COLO829 (cell line): ENCODE measurements at regions not wholly inside any gene's neighbourhood (a gene's known extent, or its start where the extent isn't known, plus 50 kb on each side); places are given as distances from the start of the nearest gene placed in this dataset.

ENCODE experiments used
- DNase-seq: peaks from one replicate; pipeline ENCODE4 v3.0.0; 2012; ENCODE audit warnings: low spot score

GRCh38 chr2:5955921-5956320 lies 263.7 kb downstream of the SOX11 start:
- DNase-seq, result no peak

GRCh38 chr2:5959836-5960820 lies 267.9 kb downstream of the SOX11 start:
- no peak for DNase-seq

- no peak for DNase-seq
Observed at GRCh38 chr2:5967506-5967905, 275.3 kb downstream of the SOX11 start.

GRCh38 chr2:5969303-5969702 lies 277.1 kb downstream of the SOX11 start:
- DNase-seq, result no peak

GRCh38 chr2:5970347-5970746 lies 278.2 kb downstream of the SOX11 start:
- DNase-seq, result no peak

GRCh38 chr2:5974477-5974876 lies 282.3 kb downstream of the SOX11 start:
- no peak for DNase-seq

- no peak for DNase-seq
Observed at GRCh38 chr2:5975401-5975800, 283.2 kb downstream of the SOX11 start.

GRCh38 chr2:5976531-5977065 lies 284.4 kb downstream of the SOX11 start:
- no peak for DNase-seq

GRCh38 chr2:5977477-5977876 lies 285.3 kb downstream of the SOX11 start:
- DNase-seq, result no peak

- DNase-seq, result no peak
Observed at GRCh38 chr2:5978131-5978751, 286.1 kb downstream of the SOX11 start.

- DNase-seq, result no peak
Observed at GRCh38 chr2:5980450-5981190, 288.4 kb downstream of the SOX11 start.

GRCh38 chr2:5982193-5982902 lies 290.2 kb downstream of the SOX11 start:
- DNase-seq, result no peak

- no peak for DNase-seq
Observed at GRCh38 chr2:5982903-5983265, 290.7 kb downstream of the SOX11 start.

GRCh38 chr2:5983511-5984272 lies 291.5 kb downstream of the SOX11 start:
- DNase-seq, result no peak

GRCh38 chr2:5984273-5984655 lies 292.1 kb downstream of the SOX11 start:
- DNase-seq, result no peak

- DNase-seq, result no peak
Observed at GRCh38 chr2:5984946-5985345, 292.8 kb downstream of the SOX11 start.

- DNase-seq, result no peak
Observed at GRCh38 chr2:5985536-5986385, 293.6 kb downstream of the SOX11 start.

GRCh38 chr2:5986801-5987787 lies 294.9 kb downstream of the SOX11 start:
- no peak for DNase-seq

GRCh38 chr2:5988120-5988519 lies 295.9 kb downstream of the SOX11 start:
- DNase-seq, result no peak
